Activated CD8-positive, alpha-beta T cell treated with anti-CD3 and anti-CD28 coated beads, Interleukin-2, amount 10 ng/mL, durations not matched to agents 7 days and 5 days (primary cell): ENCODE measurements at regions not wholly inside any gene's neighbourhood (a gene's known extent, or its start where the extent isn't known, plus 50 kb on each side); places are given as distances from the start of the nearest gene placed in this dataset.

Experiments
- ATAC-seq: fragments of 150-1000 bp; cut with Tn5 transposase; one replicate; pipeline ENCODE4 v1.10.0; 2021; ENCODE audit warnings: moderate library complexity
- CTCF ChIA-PET: fragments of 350-600 bp; sonication (Branson Sonifier 250); formaldehyde crosslinking; loops from one replicate; lab custom pipeline; 2021; ENCODE audit warnings: antibody characterized with exemption; lab: Charles Lee
- POLR2A ChIA-PET: fragments of 350-600 bp; sonication (Branson Sonifier 250); formaldehyde crosslinking; loops from one replicate; lab custom pipeline; 2021; ENCODE audit warnings: antibody characterized with exemption; lab: Charles Lee
- DNase-seq: peaks from one replicate; pipeline ENCODE4 v3.0.0-alpha.2; 2020
- H3K27ac Mint-ChIP-seq: one replicate; pipeline ENCODE4 v1.8.0; 2021; ENCODE audit warnings: mild to moderate bottlenecking, mixed read lengths
- H3K27me3 Mint-ChIP-seq: one replicate; pipeline ENCODE4 v1.8.0; 2021; ENCODE audit warnings: low read depth, mixed read lengths
- H3K36me3 Mint-ChIP-seq: one replicate; pipeline ENCODE4 v1.8.0; 2021; ENCODE audit warnings: low read depth, mixed read lengths
- H3K4me1 Mint-ChIP-seq: one replicate; pipeline ENCODE4 v1.8.0; 2021; ENCODE audit warnings: low read depth, mixed read lengths
- H3K4me3 Mint-ChIP-seq: one replicate; pipeline ENCODE4 v1.8.0; 2021; ENCODE audit warnings: mild to moderate bottlenecking, mixed read lengths
- H3K9me3 Mint-ChIP-seq: one replicate; pipeline ENCODE4 v1.8.0; 2022; ENCODE audit warnings: mixed read lengths; ENCODE audit not compliant: insufficient read depth

DNA sequence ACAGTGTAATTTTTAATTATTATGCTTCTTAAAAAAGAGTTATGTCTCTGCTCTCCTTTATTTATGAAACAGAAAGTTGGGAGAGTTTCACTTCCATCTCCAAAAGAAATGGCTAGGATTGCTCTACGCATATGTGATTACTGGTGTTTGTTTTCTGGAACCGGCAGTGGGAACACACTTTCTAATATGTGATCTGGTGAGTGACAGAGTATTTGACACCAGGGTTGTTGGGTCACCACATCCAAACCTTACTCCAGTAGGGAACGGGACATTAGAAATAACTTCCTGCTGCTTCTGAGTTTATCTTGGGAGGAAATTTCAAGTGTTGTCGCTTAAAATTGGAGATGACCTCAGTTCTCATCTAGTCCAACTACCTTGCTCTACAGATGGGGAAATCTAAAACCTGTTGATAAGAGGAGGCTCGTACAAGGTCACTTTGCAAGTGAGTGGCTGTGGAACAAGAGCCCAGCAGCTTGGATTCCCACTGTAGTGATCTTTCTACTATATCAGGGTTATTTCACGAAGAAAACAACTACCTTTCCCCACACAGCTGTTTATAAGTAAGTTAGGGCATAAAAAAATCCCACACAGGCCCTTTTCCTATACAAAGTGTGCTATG, 108.5 kb downstream of the TTC32 start:
- Mint-ChIP-seq H3K27ac (no peak overlapping the region), H3K4me1 (no peaks in the 10 kb centered on the region), H3K4me3 (no peak overlapping the region), H3K9me3 (no peaks in the 10 kb centered on the region), H3K36me3 (no peaks in the 10 kb centered on the region), H3K27me3 (peaks cover 2% of the 10 kb centered on the region)
- POLR2A ChIA-PET, result no interaction called here
- DNase-seq (no peak), ATAC-seq (no peak)
- CTCF ChIA-PET, result no interaction called here

DNA sequence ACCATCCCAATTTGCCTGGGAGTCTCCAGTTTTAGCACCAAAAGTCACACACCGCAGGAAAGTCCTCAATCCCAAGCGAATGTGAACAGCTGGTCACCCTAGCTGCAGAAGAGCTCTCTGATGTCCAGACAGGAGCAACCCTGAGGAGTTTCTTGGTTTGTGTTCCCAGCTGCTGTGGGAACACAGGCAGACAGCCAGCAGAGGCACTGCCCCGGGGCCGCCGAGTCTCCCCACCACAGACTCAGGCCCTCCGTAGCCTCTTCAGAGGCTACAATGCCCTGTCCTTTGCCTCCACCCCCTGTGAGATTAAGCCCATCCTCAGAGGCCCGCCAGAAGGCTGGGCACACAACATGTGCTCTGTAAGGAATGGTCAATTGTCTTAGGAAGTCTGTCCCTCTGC, 111.5 kb downstream of the TTC32 start:
- POLR2A ChIA-PET, result no interaction called here
- DNase-seq (no peak), ATAC-seq (no peak)
- Mint-ChIP-seq H3K36me3 (no peaks in the 10 kb centered on the region), H3K27ac (no peak overlapping the region), H3K27me3 (peaks cover 2% of the 10 kb centered on the region), H3K9me3 (no peaks in the 10 kb centered on the region), H3K4me1 (no peaks in the 10 kb centered on the region), H3K4me3 (no peak overlapping the region)
- CTCF ChIA-PET, result no interaction called here

DNA sequence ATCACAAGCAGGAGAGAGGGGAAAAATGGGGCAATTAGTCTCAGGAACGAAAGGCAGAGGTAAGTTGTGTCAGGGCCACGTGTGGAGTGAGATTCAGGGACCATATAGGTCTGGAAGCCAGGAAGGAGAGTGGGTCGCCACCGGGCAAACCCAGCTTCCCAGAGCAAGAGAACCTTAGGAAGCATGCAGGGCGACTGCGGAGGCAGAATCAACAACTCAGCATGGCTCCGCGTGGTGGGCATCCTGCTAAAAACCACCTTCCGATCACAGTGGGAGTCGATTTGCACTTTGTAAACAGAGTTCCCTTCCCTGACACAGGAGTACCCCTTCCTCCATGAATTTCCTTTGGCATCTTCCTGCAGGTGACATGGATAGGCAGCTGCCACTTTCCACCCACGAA, 114.6 kb downstream of the TTC32 start:
- POLR2A ChIA-PET, result no interaction called here

DNA sequence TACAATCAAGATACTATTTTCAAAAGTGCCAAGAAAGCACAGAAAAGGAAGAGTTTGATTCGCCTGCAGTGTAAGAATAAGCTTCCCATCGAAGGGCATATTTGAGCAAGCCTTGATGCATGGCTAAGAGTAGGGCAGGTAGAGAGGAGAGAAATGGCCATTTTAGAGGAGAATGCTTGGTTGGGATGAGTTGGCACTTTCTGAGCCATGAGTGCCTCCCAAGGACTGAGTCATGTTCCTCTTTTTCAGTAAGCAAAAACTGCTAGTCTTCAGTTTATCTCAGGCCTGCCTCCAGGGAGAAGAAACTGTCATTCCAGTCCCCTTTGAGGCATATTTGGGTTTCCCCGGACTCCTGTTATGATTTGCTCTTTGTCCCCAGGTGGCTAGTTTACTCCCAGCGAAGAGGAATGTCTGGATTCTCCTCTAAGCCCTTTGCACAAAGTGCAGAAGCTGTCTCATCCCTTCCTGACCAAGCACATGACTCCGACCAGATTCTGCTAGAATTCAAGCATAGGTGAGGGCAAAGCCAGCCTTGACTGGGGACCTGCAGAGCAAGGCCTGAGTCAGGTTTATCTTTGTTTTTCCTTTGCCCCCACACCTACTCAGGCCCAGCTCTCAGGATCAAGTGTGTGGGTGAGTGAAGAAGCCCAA, 115.2 kb downstream of the TTC32 start:
- no peaks in the 10 kb centered on the region for H3K9me3 Mint-ChIP-seq
- no peaks in the 10 kb centered on the region for H3K36me3 Mint-ChIP-seq
- CTCF ChIA-PET, result no interaction called here

More for the DNA sequence above, 114.6 kb downstream of the TTC32 start:
- Mint-ChIP-seq H3K4me3 (no peak overlapping the region), H3K27me3 (no peaks in the 10 kb centered on the region), H3K27ac (no peak overlapping the region), H3K9me3 (no peaks in the 10 kb centered on the region), H3K36me3 (no peaks in the 10 kb centered on the region), H3K4me1 (no peaks in the 10 kb centered on the region)
- no peak for DNase-seq
- ATAC-seq, result no peak
- CTCF ChIA-PET, result no interaction called here

DNA sequence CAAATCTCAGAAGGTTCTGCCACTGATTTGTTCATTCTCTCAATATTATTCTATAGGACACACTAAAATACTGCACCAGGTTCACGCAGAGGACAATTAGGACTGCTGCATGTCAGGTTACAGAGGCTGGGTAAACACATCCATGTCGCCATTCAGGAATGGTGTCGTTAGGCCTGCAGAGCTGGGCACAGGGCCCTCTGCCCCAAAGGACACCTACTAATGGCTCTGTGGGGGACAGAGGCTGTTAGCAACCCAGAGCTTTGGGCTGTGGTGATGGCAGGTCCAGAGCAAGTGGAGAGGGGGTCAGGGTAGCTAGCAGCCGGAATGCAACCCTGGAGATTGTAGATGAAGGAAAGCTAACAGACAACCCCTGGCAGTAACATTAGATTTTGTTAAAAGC, 115.9 kb downstream of the TTC32 start:
- DNase-seq, result no peak
- ChIA-PET POLR2A (no interaction called here), CTCF (no interaction called here)
- Mint-ChIP-seq H3K36me3 (no peaks in the 10 kb centered on the region), H3K27me3 (no peaks in the 10 kb centered on the region), H3K4me3 (no peak overlapping the region), H3K9me3 (no peaks in the 10 kb centered on the region), H3K27ac (no peak overlapping the region), H3K4me1 (no peaks in the 10 kb centered on the region)
- no peak for ATAC-seq

More for the DNA sequence above, 115.2 kb downstream of the TTC32 start:
- DNase-seq (no peak), ATAC-seq (no peak)
- no peaks in the 10 kb centered on the region for H3K27me3 Mint-ChIP-seq
- no peak overlapping the region for H3K27ac Mint-ChIP-seq
- no peaks in the 10 kb centered on the region for H3K4me1 Mint-ChIP-seq
- POLR2A ChIA-PET, result no interaction called here
- no peak overlapping the region for H3K4me3 Mint-ChIP-seq

DNA sequence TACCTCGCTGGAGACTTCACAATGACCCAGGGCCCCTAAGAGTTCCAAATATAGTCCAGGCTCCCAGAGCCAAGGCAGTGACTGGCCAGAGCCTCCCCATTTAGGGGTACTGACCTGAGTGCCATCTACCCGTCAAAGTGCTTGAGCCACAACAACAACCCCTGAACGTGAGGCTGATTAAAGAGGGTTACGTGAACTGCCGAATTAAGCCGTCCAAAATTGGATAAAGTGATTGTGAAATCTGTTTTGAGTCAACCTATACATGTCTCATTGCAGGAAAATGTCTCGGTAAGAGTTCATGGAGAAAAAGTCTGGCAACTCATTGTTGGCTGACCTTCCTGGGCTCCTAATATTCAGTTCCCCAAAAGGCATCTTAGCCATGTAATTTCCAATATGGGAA, 116.3 kb downstream of the TTC32 start:
- Mint-ChIP-seq H3K27ac (no peak overlapping the region), H3K4me1 (no peaks in the 10 kb centered on the region), H3K36me3 (no peaks in the 10 kb centered on the region), H3K27me3 (no peaks in the 10 kb centered on the region), H3K9me3 (no peaks in the 10 kb centered on the region), H3K4me3 (no peak overlapping the region)
- no peak for DNase-seq
- ChIA-PET POLR2A (no interaction called here), CTCF (no interaction called here)
- ATAC-seq, result no peak

DNA sequence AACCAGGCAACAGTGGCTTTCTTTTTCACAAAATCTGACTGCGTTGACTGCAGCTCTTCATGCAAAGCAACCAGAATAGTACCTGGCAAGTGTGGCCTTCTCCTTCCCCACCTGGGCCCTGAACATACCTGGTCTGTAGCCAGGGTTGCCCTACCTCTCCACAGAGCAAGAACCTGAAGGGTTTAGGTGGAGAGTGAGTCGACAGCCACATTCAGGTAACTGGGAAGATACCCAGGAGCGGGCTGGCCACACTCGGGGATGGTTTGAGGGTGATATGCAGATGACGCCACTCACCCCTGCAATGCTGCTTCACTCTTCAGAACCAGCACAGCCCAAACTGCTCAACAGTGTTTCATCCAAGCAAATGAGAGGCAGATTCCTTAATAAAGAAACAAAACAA, 117.3 kb downstream of the TTC32 start:
- no peak for ATAC-seq
- no peaks in the 10 kb centered on the region for H3K4me1 Mint-ChIP-seq
- CTCF ChIA-PET, result no interaction called here
- H3K27ac Mint-ChIP-seq, result no peak overlapping the region
- H3K36me3 Mint-ChIP-seq, result no peaks in the 10 kb centered on the region
- no peaks in the 10 kb centered on the region for H3K9me3 Mint-ChIP-seq
- DNase-seq, result no peak
- H3K4me3 Mint-ChIP-seq, result no peak overlapping the region
- POLR2A ChIA-PET, result no interaction called here
- no peaks in the 10 kb centered on the region for H3K27me3 Mint-ChIP-seq

DNA sequence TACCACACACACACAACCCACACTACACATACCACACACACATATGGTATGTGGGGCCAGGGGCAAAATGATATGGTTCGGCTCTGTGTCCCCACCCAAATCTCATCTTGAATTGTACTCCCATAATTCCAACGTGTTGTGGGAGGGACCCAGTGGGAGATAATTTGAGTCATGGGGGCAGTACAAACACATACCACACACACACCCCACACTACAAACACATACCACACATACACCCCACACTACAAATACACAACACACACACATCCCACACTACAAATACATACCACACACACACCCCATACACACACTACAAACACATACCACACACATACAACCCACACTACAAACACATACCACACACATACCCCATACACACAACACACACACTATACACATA, 117.8 kb downstream of the TTC32 start:
- no peaks in the 10 kb centered on the region for H3K4me1 Mint-ChIP-seq
- no peak overlapping the region for H3K27ac Mint-ChIP-seq
- H3K36me3 Mint-ChIP-seq, result no peaks in the 10 kb centered on the region
- H3K4me3 Mint-ChIP-seq, result no peak overlapping the region
- CTCF ChIA-PET, result no interaction called here
- DNase-seq (no peak), ATAC-seq (no peak)
- POLR2A ChIA-PET, result no interaction called here
- no peaks in the 10 kb centered on the region for H3K9me3 Mint-ChIP-seq
- H3K27me3 Mint-ChIP-seq, result no peaks in the 10 kb centered on the region

DNA sequence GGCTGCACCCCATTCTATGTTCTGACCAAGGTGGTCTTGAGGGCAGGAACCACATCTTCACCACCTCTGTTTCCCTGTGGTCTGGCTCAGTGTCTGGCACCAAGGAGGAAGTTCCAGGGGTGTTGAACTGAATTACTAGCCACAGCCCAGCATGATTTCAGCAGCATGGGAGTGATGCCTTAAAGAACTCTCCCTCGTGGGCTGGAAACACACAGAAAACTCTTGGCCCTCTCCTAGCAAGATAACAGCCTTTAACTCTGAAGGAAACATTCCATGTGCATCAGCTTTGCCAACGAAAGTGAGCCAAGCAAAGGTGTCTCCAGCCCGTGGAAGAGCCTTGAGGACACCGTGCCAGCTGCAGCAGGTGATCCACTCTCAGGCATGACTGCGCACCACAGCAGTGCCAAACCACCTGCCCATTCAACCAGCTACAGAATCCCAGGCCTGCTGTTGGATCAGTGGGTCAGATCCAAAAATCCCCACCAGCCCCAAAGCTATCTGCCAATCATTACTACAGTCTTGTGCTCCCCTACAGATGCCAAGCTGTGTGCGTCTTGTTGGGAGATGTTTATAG, 124.8 kb downstream of the TTC32 start:
- H3K4me1 Mint-ChIP-seq, result no peaks in the 10 kb centered on the region
- ChIA-PET CTCF (no interaction called here), POLR2A (no interaction called here)
- no peak for DNase-seq
- H3K36me3 Mint-ChIP-seq, result no peaks in the 10 kb centered on the region
- H3K4me3 Mint-ChIP-seq, result no peak overlapping the region
- H3K27ac Mint-ChIP-seq, result no peak overlapping the region
- ATAC-seq, result no peak
- peaks cover 2% of the 10 kb centered on the region for H3K27me3 Mint-ChIP-seq
- no peaks in the 10 kb centered on the region for H3K9me3 Mint-ChIP-seq

DNA sequence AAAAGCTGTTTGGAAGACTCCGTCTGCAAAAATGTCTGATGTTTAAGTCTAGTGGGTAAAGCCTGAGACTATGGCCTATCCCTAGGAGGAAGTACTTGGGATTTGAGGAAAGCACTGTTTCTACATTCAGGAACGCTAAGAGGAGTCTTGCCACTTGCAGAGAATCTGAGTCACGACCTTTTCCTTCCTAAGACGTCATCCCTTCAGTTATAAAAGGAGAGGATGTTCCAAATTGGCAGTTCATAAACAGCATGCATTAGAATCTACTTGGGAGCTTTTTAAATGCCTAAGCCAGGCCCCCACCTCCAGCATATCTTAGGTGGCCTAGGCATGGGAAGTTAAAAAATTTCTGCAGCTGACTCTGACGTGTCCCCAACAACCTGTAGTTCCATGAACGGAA, 125.9 kb downstream of the TTC32 start:
- ChIA-PET CTCF (no interaction called here), POLR2A (no interaction called here)
- DNase-seq, result no peak
- H3K36me3 Mint-ChIP-seq, result no peaks in the 10 kb centered on the region
- H3K9me3 Mint-ChIP-seq, result no peaks in the 10 kb centered on the region
- no peak overlapping the region for H3K4me3 Mint-ChIP-seq
- H3K27me3 Mint-ChIP-seq, result peaks cover 2% of the 10 kb centered on the region
- H3K4me1 Mint-ChIP-seq, result no peaks in the 10 kb centered on the region
- no peak for ATAC-seq
- no peak overlapping the region for H3K27ac Mint-ChIP-seq

DNA sequence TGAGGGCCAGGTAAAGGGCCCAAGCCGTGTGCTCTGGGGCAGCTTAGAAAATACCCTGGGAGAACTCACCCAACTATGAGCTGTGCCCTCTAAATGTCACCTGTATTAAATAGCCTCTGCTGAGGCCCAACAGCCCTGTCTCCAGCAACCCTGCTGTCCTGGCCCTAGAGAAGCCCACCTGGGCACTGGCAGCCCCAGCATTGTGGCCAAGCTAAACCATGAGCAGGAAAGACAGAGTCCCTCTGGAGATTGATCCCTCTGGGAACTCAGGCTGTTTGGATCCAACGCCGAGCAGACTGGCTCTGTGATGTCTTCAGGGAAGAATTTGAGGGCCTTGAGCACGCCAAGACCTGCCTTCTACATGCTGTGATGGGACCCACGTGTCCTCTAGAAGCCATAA, 126.5 kb downstream of the TTC32 start:
- H3K27ac Mint-ChIP-seq, result no peak overlapping the region
- no peaks in the 10 kb centered on the region for H3K4me1 Mint-ChIP-seq
- CTCF ChIA-PET, result no interaction called here
- DNase-seq, result no peak
- H3K36me3 Mint-ChIP-seq, result no peaks in the 10 kb centered on the region
- no peak for ATAC-seq
- H3K27me3 Mint-ChIP-seq, result peaks cover 2% of the 10 kb centered on the region
- POLR2A ChIA-PET, result no interaction called here
- no peaks in the 10 kb centered on the region for H3K9me3 Mint-ChIP-seq
- H3K4me3 Mint-ChIP-seq, result no peak overlapping the region

DNA sequence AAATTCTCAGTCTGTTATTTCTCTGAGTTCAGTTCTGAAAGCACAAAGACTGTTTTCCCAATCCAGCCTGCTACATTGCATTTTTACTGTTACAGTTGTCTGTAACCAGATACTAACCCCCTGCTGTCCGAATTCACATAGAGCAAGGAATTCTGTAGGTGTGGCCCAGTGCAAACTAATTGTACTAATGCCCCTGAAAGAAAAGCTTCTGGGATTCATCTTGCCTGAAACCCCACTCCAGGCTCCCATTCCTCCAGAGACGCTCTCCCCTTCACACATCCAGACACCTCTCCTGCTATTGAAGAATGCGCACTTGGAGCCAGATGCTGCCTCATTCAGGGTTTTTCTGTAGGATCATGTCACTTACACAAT, 127.0 kb downstream of the TTC32 start:
- ATAC-seq (no peak), DNase-seq (no peak)
- CTCF ChIA-PET, result no interaction called here
- POLR2A ChIA-PET, result no interaction called here
- no peak overlapping the region for H3K4me3 Mint-ChIP-seq
- H3K36me3 Mint-ChIP-seq, result no peaks in the 10 kb centered on the region
- no peak overlapping the region for H3K27ac Mint-ChIP-seq
- peaks cover 2% of the 10 kb centered on the region for H3K27me3 Mint-ChIP-seq
- no peaks in the 10 kb centered on the region for H3K4me1 Mint-ChIP-seq
- no peaks in the 10 kb centered on the region for H3K9me3 Mint-ChIP-seq
